ENCODE measurements at regions not wholly inside any gene's neighbourhood (a gene's known extent, or its start where the extent isn't known, plus 50 kb on each side); places are given as distances from the start of the nearest gene placed in this dataset.

DNA sequence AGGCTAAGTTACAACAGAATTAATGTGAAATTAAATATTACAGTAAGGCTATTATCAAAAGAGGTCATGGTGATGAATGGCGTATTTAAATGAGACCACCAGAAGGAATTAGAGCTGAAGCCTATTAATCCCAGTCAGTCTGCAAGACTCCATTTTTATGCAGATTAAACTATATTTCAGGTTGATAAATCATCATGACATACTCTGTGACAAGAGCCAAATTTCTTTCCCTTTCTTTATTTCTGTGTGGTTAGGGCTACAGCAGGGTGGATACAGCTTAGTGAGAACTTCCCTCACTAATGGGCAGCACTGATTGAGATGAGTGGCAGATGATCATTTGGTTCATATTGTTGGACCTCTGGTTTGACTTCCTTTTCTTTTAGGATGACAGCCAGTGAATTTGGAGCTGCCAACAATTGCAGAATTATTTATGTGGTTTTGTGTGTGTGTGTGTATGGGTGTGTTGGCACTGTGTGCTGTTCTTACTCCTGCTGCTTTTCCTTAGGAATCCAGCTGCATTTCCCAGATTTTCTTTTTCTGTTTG, 481.3 kb downstream of the PIK3C3 start:
- TF ChIP-seq, protein P1, sequence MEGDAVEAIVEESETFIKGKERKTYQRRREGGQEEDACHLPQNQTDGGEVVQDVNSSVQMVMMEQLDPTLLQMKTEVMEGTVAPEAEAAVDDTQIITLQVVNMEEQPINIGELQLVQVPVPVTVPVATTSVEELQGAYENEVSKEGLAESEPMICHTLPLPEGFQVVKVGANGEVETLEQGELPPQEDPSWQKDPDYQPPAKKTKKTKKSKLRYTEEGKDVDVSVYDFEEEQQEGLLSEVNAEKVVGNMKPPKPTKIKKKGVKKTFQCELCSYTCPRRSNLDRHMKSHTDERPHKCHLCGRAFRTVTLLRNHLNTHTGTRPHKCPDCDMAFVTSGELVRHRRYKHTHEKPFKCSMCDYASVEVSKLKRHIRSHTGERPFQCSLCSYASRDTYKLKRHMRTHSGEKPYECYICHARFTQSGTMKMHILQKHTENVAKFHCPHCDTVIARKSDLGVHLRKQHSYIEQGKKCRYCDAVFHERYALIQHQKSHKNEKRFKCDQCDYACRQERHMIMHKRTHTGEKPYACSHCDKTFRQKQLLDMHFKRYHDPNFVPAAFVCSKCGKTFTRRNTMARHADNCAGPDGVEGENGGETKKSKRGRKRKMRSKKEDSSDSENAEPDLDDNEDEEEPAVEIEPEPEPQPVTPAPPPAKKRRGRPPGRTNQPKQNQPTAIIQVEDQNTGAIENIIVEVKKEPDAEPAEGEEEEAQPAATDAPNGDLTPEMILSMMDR (IDR thresholded peaks at IDR 0.05; ENCODE audit: insufficient read depth, low read depth, low read length, missing control alignments) = no peak
- DNase-seq (ENCODE audit: low read depth) = no peak
- no peak overlapping the region for H3K4me3 ChIP-seq (ENCODE audit: low read length)

GRCh38 chr18:42437001-42437400, 482.0 kb downstream of the PIK3C3 start:
- H3K4me3 ChIP-seq (ENCODE audit: low read length) = no peak overlapping the region
- DNase-seq (ENCODE audit: low read depth) = no peak
- TF ChIP-seq, protein P1 (IDR thresholded peaks at IDR 0.05; ENCODE audit: insufficient read depth, low read depth, low read length, missing control alignments) = no peak

GRCh38 chr18:42437646-42438045, 482.6 kb downstream of the PIK3C3 start:
- TF ChIP-seq, protein P1 (IDR thresholded peaks at IDR 0.05; ENCODE audit: insufficient read depth, low read depth, low read length, missing control alignments) = no peak
- no peak for DNase-seq (ENCODE audit: low read depth)
- no peak overlapping the region for H3K4me3 ChIP-seq (ENCODE audit: low read length)

DNA sequence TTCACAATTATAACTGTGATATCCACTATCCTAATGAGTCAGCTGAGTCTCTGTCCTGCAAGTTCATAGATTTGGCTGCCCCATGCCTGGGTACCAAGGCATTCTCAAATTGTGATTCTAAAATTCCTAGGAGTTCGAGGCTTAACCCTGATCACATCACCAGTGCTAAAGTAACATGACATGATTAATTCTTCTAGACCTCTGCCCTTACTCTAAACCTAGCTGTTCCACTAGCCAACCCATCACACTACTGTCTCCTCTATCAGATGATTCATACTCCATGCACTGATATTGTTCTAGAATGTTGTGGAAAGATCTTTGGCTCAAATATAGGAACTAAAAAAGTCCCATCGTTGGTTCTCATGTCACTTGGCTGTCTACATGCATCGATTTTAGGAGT, 487.6 kb downstream of the PIK3C3 start:
- no peak for DNase-seq (ENCODE audit: low read depth)

GRCh38 chr18:42444349-42444748, 489.3 kb downstream of the PIK3C3 start:
- TF ChIP-seq, protein P1 (IDR thresholded peaks at IDR 0.05; ENCODE audit: insufficient read depth, low read depth, low read length, missing control alignments) = no peak
- no peak overlapping the region for H3K4me3 ChIP-seq (ENCODE audit: low read length)
- DNase-seq (ENCODE audit: low read depth) = no peak

More for the DNA sequence above, 487.6 kb downstream of the PIK3C3 start:
- no peak overlapping the region for H3K4me3 ChIP-seq (ENCODE audit: low read length)
- TF ChIP-seq, protein P1 (IDR thresholded peaks at IDR 0.05; ENCODE audit: insufficient read depth, low read depth, low read length, missing control alignments) = no peak

- TF ChIP-seq, protein P1 (IDR thresholded peaks at IDR 0.05; ENCODE audit: insufficient read depth, low read depth, low read length, missing control alignments) = no peak
- H3K4me3 ChIP-seq (ENCODE audit: low read length) = no peak overlapping the region
Observed at GRCh38 chr18:42445359-42445758, 490.3 kb downstream of the PIK3C3 start.

DNA sequence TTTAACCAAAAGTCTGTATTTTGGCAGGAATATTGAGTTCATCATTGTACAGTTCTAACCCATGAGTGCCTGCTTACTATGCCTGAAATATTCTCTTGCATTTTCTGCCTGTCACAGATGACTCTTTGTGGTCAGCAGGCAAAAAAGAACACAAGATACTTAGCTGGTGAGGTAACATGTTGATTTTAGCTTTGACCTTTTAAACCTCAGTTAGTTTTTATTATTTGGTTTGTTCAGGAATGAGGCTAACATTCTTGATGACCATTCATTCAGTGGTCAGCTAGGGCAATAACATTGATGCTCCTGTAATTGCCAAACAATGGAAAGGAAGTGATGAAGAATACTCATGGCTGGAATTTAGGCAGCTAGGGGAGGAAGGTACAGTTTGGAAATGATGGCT, 491.2 kb downstream of the PIK3C3 start:
- no peak for DNase-seq (ENCODE audit: low read depth)
- no peak overlapping the region for H3K4me3 ChIP-seq (ENCODE audit: low read length)
- TF ChIP-seq, protein P1 (IDR thresholded peaks at IDR 0.05; ENCODE audit: insufficient read depth, low read depth, low read length, missing control alignments) = no peak

More at GRCh38 chr18:42445359-42445758, 490.3 kb downstream of the PIK3C3 start:
- DNase-seq (ENCODE audit: low read depth) = no peak
